Caco-2 (cell line): ENCODE measurements at regions not wholly inside any gene's neighbourhood (a gene's known extent, or its start where the extent isn't known, plus 50 kb on each side); places are given as distances from the start of the nearest gene placed in this dataset.

Experiments used
- BruUV-seq: library from RNA; stranded (reverse); fragments of 400-500 nt; replicated peaks from 2 replicates; lab custom pipeline; 2021; lab: Mats Ljungman, UMichigan
- CTCF ChIA-PET: fragments of 300-600 bp; sonication (Branson Sonifier 250); formaldehyde crosslinking; loops from one replicate; lab custom pipeline; 2022; ENCODE audit warnings: antibody characterized with exemption; lab: Charles Lee
- POLR2A ChIA-PET: fragments of 300-600 bp; sonication (Branson Sonifier 250); formaldehyde crosslinking; loops from one replicate; lab custom pipeline; 2022; ENCODE audit warnings: antibody characterized with exemption; lab: Charles Lee
- DNase-seq, 2 experiments: peaks; one replicate each; pipeline versions ENCODE4 v3.0.0 to v3.0.0-alpha.2; 2020 to 2022
- H3K27me3 ChIP-seq: replicated peaks from 2 replicates; pipeline ENCODE4 v1.6.0; 2011; ENCODE audit warnings: low read length; ENCODE audit not compliant: control insufficient read depth, insufficient read depth
- H3K36me3 ChIP-seq: 2 replicates; pipeline ENCODE4 v1.5.1; 2011; ENCODE audit warnings: low read length; ENCODE audit not compliant: control insufficient read depth, insufficient read depth
- H3K4me1 ChIP-seq: fragments of 250-450 bp; sonication (Bioruptor Pico); 2 replicates; pipeline ENCODE4 v1.5.1; 2020; ENCODE audit warnings: mild to moderate bottlenecking
- H3K4me3 ChIP-seq: 2 replicates; pipeline ENCODE4 v1.5.1; 2011; ENCODE audit warnings: low read depth, mild to moderate bottlenecking, control low read depth, low read length
- H3K9me3 ChIP-seq: fragments of 250-450 bp; sonication (Bioruptor Pico); 2 replicates; pipeline ENCODE4 v1.5.1; 2020; ENCODE audit warnings: mild to moderate bottlenecking, moderate library complexity
- H3K27ac Mint-ChIP-seq: one replicate; pipeline ENCODE4 v1.8.0; 2022; ENCODE audit warnings: mixed read lengths; ENCODE audit not compliant: unreplicated experiment
- H3K27me3 Mint-ChIP-seq: one replicate; pipeline ENCODE4 v1.8.0; 2022; ENCODE audit warnings: mixed read lengths; ENCODE audit not compliant: insufficient read depth, unreplicated experiment
- H3K36me3 Mint-ChIP-seq: one replicate; pipeline ENCODE4 v1.8.0; 2022; ENCODE audit warnings: mild to moderate bottlenecking, mixed read lengths; ENCODE audit not compliant: insufficient read depth, unreplicated experiment
- H3K4me1 Mint-ChIP-seq: one replicate; pipeline ENCODE4 v1.8.0; 2022; ENCODE audit warnings: low read depth, mixed read lengths; ENCODE audit not compliant: unreplicated experiment
- H3K4me3 Mint-ChIP-seq: one replicate; pipeline ENCODE4 v1.8.0; 2022; ENCODE audit warnings: mild to moderate bottlenecking, moderate library complexity, mixed read lengths; ENCODE audit not compliant: unreplicated experiment
- H3K9me3 Mint-ChIP-seq: one replicate; pipeline ENCODE4 v1.8.0; 2022; ENCODE audit warnings: mixed read lengths; ENCODE audit not compliant: unreplicated experiment
- CTCF ChIP-seq, 2 experiments: fragments of 200-600 bp in 1 of 2; IDR thresholded peaks; 1 replicate in 1 of 2; 2 replicates in 1 of 2; pipeline versions ENCODE4 v1.5.1 to v1.8.0; 2011 to 2022; ENCODE audit warnings: antibody characterized with exemption in 1 of 2, control low read depth in 1 of 2, inconsistent platforms in 1 of 2, low read depth in 1 of 2, low read length in 1 of 2, mild to moderate bottlenecking in 1 of 2, moderate library complexity in 1 of 2; ENCODE audit not compliant: insufficient read depth in 1 of 2, severe bottlenecking in 1 of 2, unreplicated experiment in 1 of 2
- intact Hi-C: fragments of 100-400 bp; cut with micrococcal nuclease; formaldehyde crosslinking; loops from one replicate; pipeline ENCODE4 v1.10.0; 2022; ENCODE audit not compliant: unreplicated experiment

DNA sequence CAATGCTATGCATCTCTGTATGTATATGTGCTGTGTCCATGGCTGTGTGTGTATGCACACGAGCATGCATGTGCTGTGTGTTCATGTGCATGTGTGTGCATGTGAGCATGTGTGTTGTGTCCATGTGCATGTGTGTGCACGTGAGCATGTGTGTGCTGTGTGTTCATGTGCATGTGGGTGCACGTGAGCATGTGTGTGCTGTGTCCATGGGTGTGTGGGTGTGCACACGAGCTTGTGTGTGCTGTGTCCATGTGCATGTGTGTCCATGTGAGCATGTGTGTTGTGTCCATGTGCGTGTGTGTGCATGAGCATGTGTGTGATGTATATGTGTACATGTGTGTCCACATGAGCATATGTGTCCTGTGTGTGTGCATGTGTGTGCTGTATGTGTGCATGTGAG is 414.4 kb upstream of the SALL3 start:
- POLR2A ChIA-PET, result no interaction called here

GRCh38 chr18:78566065-78566464 is 413.6 kb upstream of the SALL3 start:
- no peak overlapping the region for H3K27ac Mint-ChIP-seq
- TF ChIP-seq CTCF (IDR thresholded peaks at IDR 0.05; ENCODE audit: insufficient read depth in 1 of 2, low read depth in 1 of 2, low read length in 1 of 2, severe bottlenecking in 1 of 2, unreplicated experiment in 1 of 2), result no peak
- no peaks in the 10 kb centered on the region for H3K36me3 ChIP-seq
- no peaks in the 10 kb centered on the region for H3K27me3 ChIP-seq
- H3K9me3 ChIP-seq, result no peaks in the 10 kb centered on the region
- no peaks in the 10 kb centered on the region for H3K27me3 Mint-ChIP-seq
- intact Hi-C loops, result no loop called here
- BruUV-seq, result no TSS peak
- POLR2A ChIA-PET, result no interaction called here
- H3K4me3 Mint-ChIP-seq, result no peak overlapping the region
- no peaks in the 10 kb centered on the region for H3K4me1 Mint-ChIP-seq
- no peaks in the 10 kb centered on the region for H3K4me1 ChIP-seq
- no peaks in the 10 kb centered on the region for H3K36me3 Mint-ChIP-seq
- H3K9me3 Mint-ChIP-seq, result no peaks in the 10 kb centered on the region
- CTCF ChIA-PET, result no interaction called here
- H3K4me3 ChIP-seq, result no peak overlapping the region
- DNase-seq, result no peak

More for the DNA sequence above, 414.4 kb upstream of the SALL3 start:
- Histone ChIP-seq H3K9me3 (no peaks in the 10 kb centered on the region), H3K27me3 (no peaks in the 10 kb centered on the region), H3K36me3 (no peaks in the 10 kb centered on the region), H3K4me1 (no peaks in the 10 kb centered on the region), H3K4me3 (no peak overlapping the region)
- no TSS peak for BruUV-seq
- H3K27me3 Mint-ChIP-seq, result no peaks in the 10 kb centered on the region
- intact Hi-C loops, result no loop called here
- H3K4me1 Mint-ChIP-seq, result no peaks in the 10 kb centered on the region
- H3K36me3 Mint-ChIP-seq, result no peaks in the 10 kb centered on the region
- no peak for TF ChIP-seq CTCF (IDR thresholded peaks at IDR 0.05; ENCODE audit: insufficient read depth in 1 of 2, low read depth in 1 of 2, low read length in 1 of 2, severe bottlenecking in 1 of 2, unreplicated experiment in 1 of 2)
- CTCF ChIA-PET, result no interaction called here
- H3K4me3 Mint-ChIP-seq, result no peak overlapping the region
- no peak for DNase-seq
- no peak overlapping the region for H3K27ac Mint-ChIP-seq
- H3K9me3 Mint-ChIP-seq, result no peaks in the 10 kb centered on the region

GRCh38 chr18:78566720-78567119 is 412.9 kb upstream of the SALL3 start:
- TF ChIP-seq CTCF (IDR thresholded peaks at IDR 0.05; ENCODE audit: insufficient read depth in 1 of 2, low read depth in 1 of 2, low read length in 1 of 2, severe bottlenecking in 1 of 2, unreplicated experiment in 1 of 2), result no peak
- no TSS peak for BruUV-seq
- no peaks in the 10 kb centered on the region for H3K9me3 Mint-ChIP-seq
- ChIA-PET CTCF (no interaction called here), POLR2A (no interaction called here)
- H3K27me3 ChIP-seq, result no peaks in the 10 kb centered on the region
- H3K36me3 Mint-ChIP-seq, result no peaks in the 10 kb centered on the region
- no peak overlapping the region for H3K27ac Mint-ChIP-seq
- no peaks in the 10 kb centered on the region for H3K4me1 ChIP-seq
- no peaks in the 10 kb centered on the region for H3K9me3 ChIP-seq
- no peaks in the 10 kb centered on the region for H3K36me3 ChIP-seq
- no peak overlapping the region for H3K4me3 Mint-ChIP-seq
- no peaks in the 10 kb centered on the region for H3K4me1 Mint-ChIP-seq
- no peak for DNase-seq
- no peak overlapping the region for H3K4me3 ChIP-seq
- intact Hi-C loops, result no loop called here
- no peaks in the 10 kb centered on the region for H3K27me3 Mint-ChIP-seq
